NCI-H82 treated with DMSO at 0.1 percent for 48 hours (cell line): ENCODE measurements at regions not wholly inside any gene's neighbourhood (a gene's known extent, or its start where the extent isn't known, plus 50 kb on each side); places are given as distances from the start of the nearest gene placed in this dataset.

Experiments
- DNase-seq: peaks from one replicate; lab custom pipeline; 2025; ENCODE audit not compliant: unreplicated experiment; lab: John Stamatoyannopoulos, UW

GRCh38 chr2:236689393-236689700 lies 119.7 kb downstream of the ACKR3 start:
- DNase-seq, result no peak

- DNase-seq, result no peak
These were observed 120.4 kb downstream of the ACKR3 start for GRCh38 chr2:236689981-236690380.

DNA sequence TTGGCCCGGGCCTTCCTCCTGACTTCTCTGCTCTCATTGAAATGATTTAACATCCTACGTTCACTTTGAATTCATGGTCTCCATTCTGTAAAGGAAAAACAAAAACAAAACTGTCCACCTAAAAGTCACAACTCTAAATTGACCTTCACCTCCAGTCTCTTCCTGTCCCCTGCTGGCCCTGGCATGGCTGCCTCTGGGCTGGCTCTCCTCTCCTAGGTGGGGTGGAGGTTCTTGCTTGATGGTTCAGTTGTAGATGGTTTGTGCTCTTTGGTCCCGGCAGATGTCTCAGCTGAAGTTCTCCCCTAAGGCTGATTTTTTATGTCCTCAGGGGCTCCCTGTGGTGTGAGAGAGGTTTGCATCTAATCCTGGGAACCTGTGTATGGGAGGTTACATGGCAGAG lies 121.1 kb downstream of the ACKR3 start:
- DNase-seq, result no peak

DNA sequence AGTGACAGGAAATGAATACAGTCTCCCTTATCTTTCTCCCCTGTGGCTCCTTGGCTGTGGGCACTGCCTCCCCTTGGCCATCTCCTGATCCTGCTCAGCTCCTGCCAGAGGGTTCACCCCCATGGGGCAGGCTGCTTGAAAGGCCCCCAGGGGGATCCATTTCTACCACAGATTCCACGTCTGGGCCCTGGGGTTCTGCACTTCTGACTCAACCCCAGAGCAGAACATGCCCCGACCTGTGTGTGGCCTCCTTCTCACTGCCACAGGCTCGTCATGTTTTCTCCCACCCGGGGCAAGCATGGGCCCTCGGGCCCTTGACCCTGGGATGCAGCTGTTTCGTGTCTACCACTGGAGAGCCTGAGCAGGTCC lies 122.2 kb downstream of the ACKR3 start:
- no peak for DNase-seq

- DNase-seq, result no peak
These were observed 123.3 kb downstream of the ACKR3 start for GRCh38 chr2:236692937-236693336.

DNA sequence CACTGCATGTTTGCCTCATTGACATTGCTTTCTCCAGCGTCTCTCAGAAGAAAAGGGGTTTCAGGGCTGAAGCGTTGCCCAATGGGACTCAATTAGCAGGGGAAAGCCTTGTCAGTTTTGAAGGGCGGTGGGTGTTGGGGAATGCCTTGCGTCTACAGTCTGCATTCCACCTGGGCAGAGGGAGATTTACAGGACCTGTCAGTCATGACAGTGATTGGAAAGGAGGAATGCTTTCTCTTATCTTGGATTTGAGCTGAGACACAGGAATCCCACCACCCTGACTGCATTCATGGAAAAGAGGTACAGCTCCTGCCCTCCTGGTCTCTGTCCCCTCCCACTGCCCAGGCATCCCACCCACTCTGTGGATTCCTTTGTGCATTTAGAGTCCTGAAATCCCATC lies 123.9 kb downstream of the ACKR3 start:
- DNase-seq, result no peak

DNA sequence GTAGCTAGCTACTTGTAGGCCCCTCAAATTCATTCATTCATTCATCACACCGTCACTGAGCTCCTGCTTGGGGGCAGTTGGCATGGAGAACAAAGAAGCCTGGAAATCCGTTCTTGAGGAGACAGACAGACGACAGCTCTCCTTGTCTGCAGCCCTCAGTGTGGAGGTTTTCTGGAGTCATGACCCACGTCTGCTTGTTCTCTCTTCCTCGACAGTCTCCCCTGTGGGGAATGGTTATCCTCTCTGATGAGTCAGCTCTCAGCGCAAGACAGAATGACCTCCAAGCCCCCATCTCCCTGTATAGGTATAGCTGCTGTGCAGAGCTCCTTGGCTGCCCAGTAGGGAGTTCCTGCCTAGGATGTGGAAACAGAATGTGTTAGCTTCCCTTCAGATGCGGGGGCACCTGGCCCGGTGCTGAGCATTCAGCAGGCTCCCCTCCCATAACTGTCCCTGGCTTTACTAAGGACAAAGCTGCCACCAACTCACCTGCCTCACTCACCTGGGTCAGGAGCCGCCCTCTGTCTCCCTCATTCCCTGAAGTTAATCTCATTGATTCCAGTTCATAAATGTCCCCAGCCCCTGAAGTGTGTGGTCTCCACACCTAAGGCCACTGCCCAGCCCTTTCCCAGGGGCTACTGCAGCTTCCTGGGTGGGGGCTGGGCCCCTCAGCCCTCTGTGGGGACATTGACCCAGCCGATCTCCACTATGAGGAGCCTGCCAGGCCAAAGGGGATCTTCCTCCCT lies 124.7 kb downstream of the ACKR3 start:
- no peak for DNase-seq

- no peak for DNase-seq
These were observed 127.2 kb downstream of the ACKR3 start for GRCh38 chr2:236696834-236697233.

DNA sequence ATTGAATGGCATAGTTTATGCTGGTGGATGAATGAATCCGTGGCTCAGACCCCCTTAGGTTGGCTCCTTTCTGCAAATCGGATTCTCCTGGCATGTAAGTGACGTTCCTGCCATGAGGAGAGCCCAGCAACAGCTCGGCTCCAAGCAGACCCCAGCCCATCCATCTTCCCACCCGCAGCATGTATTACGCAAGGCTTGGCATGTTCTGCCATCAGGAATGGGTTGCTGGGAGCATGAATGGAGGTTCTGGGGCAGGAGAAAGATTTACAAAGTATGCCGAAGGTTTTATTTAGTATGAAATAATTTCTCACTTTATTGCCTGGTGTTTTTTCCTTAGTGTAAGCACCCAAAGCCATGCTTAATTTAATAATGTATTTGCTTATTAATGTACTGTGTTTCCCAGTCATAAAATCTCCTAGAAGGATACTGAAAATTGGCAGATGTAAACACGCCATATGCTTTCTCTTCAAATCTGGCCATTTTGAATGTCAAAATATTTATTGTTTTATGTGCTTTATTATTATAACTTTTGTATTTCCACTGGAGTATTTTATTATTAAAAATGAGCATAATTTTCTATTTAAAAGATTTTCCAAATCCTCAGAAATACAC lies 128.5 kb downstream of the ACKR3 start:
- DNase-seq, result no peak

GRCh38 chr2:236700703-236701102 lies 131.1 kb downstream of the ACKR3 start:
- DNase-seq, result no peak

GRCh38 chr2:236702657-236703372 lies 133.2 kb downstream of the ACKR3 start:
- no peak for DNase-seq

DNA sequence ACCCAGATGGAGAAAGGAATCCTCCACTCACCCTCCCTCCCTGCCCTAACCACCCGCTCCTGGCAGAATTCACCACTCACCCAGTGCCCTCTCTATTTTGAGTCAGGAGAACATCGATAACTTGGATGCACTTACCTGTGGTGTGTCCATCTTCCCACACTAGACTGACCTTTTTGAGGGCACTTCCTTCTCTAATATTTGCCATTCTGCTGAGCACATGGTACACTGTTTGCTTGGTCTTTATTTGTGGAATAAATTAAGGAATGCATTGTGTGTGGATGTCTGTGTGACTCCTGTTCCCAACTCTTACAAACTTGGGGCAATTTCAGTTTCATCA lies 133.7 kb downstream of the ACKR3 start:
- DNase-seq, result no peak

- no peak for DNase-seq
These were observed 134.3 kb downstream of the ACKR3 start for GRCh38 chr2:236703906-236704305.

DNA sequence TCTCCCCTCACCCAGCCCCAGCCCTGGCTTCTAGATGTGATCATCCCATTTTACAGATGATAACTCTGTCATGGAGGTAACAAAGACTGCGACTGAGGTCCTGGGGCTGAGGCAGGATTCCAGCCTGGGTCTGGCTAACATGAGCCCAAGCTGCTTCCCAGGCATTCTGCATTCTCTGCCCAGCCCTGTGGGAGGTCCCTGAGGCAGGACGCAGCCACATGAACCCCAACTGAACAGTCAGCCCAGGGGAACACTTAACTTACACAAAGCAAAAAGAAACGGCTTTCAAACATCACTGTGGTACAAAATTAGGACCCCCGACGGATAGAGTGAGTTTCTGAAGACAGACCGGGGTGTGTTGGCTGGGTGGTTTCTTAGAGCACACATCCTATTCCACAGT lies 135.3 kb downstream of the ACKR3 start:
- DNase-seq, result no peak

DNA sequence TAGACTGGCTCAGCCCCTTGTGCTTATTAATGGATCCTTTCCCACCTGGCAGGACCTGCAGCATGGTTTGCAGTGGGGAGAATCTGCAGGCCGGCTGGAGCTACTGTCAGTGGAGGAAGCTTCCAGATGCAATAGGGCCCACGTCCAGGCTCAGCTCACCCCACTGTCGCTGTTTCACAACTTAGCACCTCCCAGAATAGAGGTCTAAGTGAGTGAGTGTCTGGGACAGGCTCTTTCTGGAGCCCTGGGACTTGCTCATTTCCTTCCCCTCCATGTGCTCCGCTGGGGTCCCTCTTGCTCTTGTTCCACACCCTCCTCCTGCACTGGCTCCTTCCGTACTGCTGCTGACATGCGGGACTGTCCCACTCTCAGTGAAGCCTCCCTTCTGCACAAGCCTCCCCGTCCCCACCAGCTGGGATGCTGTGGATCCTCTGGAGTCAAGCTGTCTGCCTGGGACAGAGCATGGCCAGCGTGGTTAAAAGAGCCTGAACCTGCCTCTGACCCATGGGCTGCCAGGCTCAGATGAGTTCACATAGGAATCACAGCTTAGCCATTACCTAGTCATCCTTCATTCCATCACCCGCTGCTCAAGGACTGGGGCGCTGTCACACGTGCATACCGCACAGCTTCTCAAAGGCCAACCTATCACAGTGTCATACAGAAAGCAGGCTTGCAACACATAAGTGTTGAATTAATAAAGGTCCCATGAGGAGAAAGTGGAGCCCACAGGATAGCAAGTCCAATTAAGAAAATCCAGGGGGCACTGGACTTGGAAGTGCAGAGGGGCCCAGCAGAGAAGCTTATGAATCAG lies 135.9 kb downstream of the ACKR3 start:
- DNase-seq, result no peak

DNA sequence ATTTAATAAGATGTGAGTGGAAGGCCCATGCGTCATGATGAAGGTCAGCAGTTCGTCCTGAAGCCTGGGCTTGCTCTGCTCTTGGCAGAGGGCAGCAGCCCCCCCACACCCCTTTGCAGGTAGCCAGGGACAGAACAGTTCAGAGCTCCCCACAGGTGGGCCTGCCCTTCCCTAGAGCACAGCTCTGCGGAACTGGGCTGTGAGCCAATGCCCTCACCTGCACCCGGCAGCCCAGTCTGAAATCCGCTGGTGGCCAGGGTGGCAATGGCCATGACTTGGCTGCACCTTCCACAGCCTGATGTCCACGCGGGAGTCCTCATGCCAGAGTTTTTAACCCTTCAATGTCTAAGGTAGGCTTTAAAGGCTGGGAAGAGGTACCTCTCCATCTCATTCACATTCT lies 136.7 kb downstream of the ACKR3 start:
- DNase-seq, result no peak

GRCh38 chr2:236706803-236707202 lies 137.2 kb downstream of the ACKR3 start:
- DNase-seq, result no peak

DNA sequence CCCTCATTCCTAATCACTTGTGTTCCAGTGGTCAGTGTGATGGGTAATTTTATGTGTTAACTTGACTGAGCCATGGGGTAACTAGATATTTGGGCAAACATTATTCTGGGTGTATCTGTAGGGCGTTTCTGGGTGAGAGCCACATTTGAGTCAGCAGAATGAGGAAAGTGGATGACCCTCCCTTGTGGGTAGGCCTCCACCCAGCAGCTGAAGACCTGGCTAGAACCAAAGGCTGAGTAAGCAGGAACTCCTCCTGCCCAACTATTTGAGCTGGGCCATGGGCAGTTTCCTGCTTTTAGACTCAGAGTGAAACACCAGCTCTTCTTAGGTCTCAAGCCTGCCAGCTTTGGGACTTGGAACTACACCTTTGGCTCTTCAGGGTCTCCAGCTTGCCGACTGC lies 141.8 kb downstream of the ACKR3 start:
- no peak for DNase-seq

DNA sequence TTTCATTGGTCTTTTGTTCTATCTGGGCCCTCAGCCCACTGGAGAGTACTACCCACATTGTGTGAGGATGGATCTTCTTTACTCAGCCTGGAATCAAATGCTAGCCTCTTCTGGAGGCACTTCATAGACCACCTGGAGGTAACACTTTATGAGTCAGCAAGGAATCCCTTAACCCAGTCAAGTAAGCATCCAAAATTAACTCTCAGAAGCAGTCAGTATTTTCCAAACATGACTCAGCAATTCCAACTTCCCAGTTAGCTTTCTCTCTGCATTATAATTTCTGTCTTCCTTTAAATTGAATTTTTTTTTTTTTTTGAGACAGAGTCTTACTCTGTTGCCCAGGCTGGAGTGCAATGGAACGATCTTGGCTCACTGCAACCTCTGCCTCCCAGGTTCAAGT lies 142.7 kb downstream of the ACKR3 start:
- no peak for DNase-seq

DNA sequence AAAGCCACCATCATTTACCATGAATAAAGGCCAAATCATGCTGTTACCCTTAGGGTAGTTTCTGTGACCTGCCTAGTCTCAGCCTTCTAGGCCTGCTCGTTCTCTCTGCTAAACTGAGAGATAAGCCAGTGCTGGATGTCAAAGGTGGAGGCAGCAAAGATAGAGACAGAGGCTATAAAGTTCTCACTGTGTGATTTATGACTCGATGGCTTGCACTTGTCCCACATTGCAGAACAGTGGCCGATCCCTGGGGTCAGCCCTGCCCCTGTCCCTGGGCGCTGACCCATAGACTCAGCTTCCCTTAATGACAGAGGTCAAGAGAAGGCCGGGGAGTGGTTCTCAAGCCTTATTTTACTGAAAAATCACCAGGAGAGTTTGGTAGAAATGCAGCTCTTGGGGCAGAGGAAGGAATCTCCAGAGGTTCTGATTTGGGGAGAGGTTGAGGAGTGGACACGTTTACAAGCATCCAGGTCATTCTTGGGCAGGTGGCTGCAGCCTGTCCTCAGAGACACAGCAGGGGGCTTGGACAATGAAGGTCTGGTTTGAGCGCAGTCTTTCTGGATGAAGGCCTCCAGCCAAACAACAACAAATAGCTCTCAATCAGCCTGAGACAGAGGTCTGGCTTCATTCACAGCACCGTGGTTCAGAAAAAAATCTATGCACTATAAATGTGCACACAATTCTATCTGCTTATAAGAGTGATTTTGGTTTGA lies 143.5 kb downstream of the ACKR3 start:
- no peak for DNase-seq

DNA sequence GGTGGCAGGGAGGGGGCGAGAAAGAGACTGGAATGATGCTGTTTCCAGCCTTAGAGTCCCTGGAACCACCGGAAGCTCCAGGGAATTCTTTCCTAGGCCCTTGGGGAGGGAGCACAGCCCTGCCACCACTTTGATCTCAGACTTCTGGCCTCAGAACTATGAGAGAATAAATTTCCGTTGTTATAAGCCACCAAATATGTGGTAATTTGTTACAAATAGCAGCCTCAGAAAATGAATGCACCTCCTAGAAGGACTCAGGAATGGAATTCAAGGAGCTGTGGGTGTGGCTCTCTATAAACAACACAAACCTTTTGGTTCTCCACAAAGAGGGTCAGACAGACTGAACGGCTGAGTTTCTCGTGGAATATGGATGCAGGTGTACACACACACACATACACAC lies 144.5 kb downstream of the ACKR3 start:
- DNase-seq, result no peak
